H1 (cell line): ENCODE measurements at regions not wholly inside any gene's neighbourhood (a gene's known extent, or its start where the extent isn't known, plus 50 kb on each side); places are given as distances from the start of the nearest gene placed in this dataset.

Source experiments
- ATF2 ChIP-seq: IDR thresholded peaks from 2 replicates; pipeline ENCODE4 v1.6.1; 2012; ENCODE audit warnings: low read length, inconsistent platforms
- CBX5 ChIP-seq: fragments of 300-800, 300-1000 bp; sonication (generic); IDR thresholded peaks from 2 replicates; pipeline ENCODE4 v1.7.1; 2016; ENCODE audit warnings: antibody characterized with exemption, low read length, low read depth
- CHD1 ChIP-seq: IDR thresholded peaks from 2 replicates; pipeline ENCODE4 v1.6.1; 2012; ENCODE audit warnings: low read depth, low read length, improper control_type of control experiment
- CHD7 ChIP-seq: fragments of 300-600 bp; sonication (generic); IDR thresholded peaks from 2 replicates; pipeline ENCODE4 v1.7.1; 2012; ENCODE audit warnings: low read length, moderate library complexity, mild to moderate bottlenecking, inconsistent platforms; ENCODE audit not compliant: insufficient replicate concordance
- HDAC6 ChIP-seq: IDR thresholded peaks from one replicate; pipeline ENCODE4 v1.7.1; 2012; ENCODE audit warnings: low read depth, mild to moderate bottlenecking, inconsistent platforms, low read length, moderate library complexity
- JUN ChIP-seq: IDR thresholded peaks from 2 replicates; pipeline ENCODE4 v1.6.1; 2011; ENCODE audit warnings: low read depth, mild to moderate bottlenecking, improper control_type of control experiment, low read length
- MAFK ChIP-seq: IDR thresholded peaks from 2 replicates; pipeline ENCODE4 v1.6.1; 2012; ENCODE audit warnings: low read depth, mild to moderate bottlenecking, improper control_type of control experiment, low read length
- TEAD4 ChIP-seq: IDR thresholded peaks from 2 replicates; pipeline ENCODE4 v1.6.1; 2012; ENCODE audit warnings: low read depth, low read length, inconsistent platforms, mixed read lengths

GRCh38 chr22:49535527-49536125 is 292.0 kb downstream of the BRD1 start (continued):
- TF ChIP-seq TEAD4 (no peak), JUN (no peak), ATF2 (no peak), MAFK (no peak), CBX5 (no peak), CHD1 (no peak), CHD7 (no peak), HDAC6 (no peak)
- TF ChIP-seq, all 59 proteins: peak for 0
